Dermis blood vessel endothelial cell (primary cell): ENCODE measurements at regions not wholly inside any gene's neighbourhood (a gene's known extent, or its start where the extent isn't known, plus 50 kb on each side); places are given as distances from the start of the nearest gene placed in this dataset.
A peak's percentile ranks its signal among the peaks of the same experiment; 100 is the strongest.
"Not testable (repeated sequence)": the region's sequence is repeated elsewhere in the genome, so short reads cannot be mapped to it uniquely, and the experiment has no call there.

Experiments used
- DNase-seq: peaks from one replicate; pipeline ENCODE4 v3.0.0; 2010

GRCh38 chr17:30579610-30580315 lies 102.6 kb downstream of the GOSR1 start:
- peak; percentile 32 for DNase-seq

DNA sequence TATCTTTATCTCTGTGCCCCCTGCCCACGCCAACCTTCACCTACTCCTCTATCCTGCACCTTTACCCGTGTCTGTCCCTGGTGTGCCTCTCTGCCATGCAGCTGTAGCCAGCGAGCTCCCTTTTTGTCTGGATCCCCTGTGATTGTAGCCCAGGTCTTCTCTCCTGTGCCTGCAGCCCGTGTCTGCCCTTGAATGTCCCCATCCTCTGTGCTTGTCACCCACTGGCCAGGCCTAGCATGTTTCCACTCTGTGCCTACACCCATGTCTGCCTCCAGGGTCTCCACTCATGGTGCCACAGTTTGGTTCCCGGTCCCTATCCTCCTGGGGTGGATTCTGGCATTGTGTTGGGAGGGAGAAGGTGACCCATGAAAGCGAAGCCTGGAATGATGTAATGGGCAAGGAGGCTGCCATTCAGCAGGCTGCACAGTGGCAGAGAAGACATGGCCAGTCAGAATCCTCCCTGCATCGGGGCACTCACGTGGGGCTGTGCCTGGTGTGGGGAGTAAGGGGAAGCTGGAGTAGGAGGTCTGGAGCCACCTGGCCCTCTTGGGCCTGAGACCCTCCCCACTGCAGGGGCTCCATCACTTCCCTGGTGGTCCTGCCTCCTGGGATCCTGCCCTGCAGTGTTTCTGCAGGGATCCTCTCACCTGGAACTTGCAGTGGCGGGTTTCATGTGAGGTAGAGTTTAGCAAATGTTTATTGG lies 101.0 kb downstream of the GOSR1 start:
- not testable (repeated sequence) for DNase-seq
